Inflammatory macrophage treated with lipopolysaccharide for 4 hours (primary cell): ENCODE measurements at regions not wholly inside any gene's neighbourhood (a gene's known extent, or its start where the extent isn't known, plus 50 kb on each side); places are given as distances from the start of the nearest gene placed in this dataset.
"Not testable (repeated sequence)": the region's sequence is repeated elsewhere in the genome, so short reads cannot be mapped to it uniquely, and the experiment has no call there.

Experiments
- DNase-seq: peaks from one replicate; pipeline ENCODE4 v3.0.0-alpha.2; 2020

DNA sequence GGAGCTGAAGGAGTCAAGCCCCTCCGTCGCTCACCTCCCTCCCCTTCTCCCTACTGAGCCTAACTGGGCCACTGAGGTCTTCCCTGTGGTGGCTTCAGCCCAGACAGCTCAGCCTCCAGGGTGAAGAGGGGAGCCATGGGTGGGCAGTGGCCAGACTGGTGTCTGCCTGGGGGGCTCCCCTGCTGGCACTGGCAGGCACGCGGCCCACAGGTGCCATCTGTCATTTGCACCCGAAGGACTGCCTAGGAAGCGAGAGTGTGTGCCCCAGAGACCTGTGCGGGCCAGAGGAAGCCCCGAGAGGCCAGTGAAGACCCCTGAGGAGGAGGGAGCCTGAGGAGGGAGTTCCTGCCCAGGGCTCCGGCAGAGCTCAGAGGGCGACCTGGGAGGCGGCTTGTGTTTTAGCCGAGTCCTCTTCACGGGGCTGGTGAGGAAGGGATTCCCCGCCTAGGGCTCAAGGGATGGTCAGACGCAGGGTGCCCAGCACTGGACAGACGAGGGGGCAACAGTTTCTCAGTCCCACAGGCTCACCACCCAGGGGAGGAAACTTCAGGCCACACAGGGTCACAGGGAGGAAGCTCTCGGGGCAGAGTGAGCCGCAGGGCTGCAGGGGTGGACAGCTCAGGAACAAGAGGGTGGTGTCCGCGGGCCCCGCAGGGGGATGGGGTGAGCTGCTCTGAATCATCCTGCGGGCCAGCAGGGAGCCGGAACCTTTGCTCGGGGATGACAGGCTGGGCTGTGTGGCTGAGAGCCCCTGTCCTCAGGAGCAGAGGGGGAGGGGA lies 76.2 kb upstream of the PPP2R2D start:
- no peak for DNase-seq

GRCh38 chr10:131825150-131825848 lies 75.5 kb upstream of the PPP2R2D start:
- no peak for DNase-seq

DNA sequence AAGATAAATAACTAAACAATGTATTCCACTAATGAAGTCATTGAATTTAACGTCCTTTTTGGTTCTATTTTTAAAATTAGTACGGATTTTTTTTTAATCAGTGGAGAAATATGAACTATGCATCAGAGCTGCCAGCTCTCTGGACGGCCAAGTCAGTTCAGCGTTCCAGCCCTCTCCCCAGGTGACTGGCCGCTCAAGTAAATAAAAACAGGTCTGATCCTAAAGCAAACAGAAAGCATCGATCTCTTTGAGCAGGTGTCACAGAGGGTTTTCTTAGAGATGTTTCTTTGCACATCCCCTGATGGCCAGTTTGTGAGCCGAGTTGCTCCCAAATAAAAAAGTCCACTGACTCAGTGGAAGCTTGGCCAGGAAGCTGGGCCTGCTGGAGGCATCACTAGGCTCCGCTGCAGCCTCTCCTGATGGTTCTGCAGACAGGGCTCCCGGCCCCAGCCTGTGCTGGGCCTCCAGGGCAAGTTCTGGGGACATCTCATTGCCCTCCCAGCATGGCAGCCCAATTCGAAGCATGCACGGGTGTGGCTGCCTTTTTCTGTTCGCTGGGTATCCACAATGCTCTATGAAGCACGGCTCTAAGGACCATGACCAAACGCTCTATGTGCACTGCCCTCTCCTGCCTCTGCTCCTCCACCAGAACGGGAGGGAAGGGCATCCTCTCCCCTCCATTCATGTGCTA lies 74.7 kb upstream of the PPP2R2D start:
- no peak for DNase-seq

GRCh38 chr10:131829156-131829930 lies 71.5 kb upstream of the PPP2R2D start:
- no peak for DNase-seq

- DNase-seq, result no peak
Measured at GRCh38 chr10:131830446-131831130, 70.2 kb upstream of the PPP2R2D start.

DNA sequence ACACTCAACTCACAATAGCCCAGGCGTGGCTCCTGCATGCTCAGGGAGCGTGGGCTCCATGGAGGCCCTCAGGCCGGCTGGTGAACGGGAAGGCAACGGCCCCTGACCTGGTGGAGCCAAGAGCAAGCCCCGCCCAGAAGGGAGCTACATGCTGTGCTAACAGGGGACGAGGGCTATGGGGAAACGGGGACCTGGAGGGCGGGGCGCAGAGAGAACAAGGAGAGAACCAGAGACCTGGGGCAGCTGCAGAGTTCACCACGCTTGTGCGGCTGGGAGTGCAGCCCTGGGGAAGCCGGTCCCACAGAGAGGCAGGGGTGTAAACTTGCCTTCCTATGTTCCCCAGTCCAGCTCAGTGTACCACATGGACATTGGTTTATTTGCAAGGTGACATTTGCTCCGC lies 69.2 kb upstream of the PPP2R2D start:
- no peak for DNase-seq

DNA sequence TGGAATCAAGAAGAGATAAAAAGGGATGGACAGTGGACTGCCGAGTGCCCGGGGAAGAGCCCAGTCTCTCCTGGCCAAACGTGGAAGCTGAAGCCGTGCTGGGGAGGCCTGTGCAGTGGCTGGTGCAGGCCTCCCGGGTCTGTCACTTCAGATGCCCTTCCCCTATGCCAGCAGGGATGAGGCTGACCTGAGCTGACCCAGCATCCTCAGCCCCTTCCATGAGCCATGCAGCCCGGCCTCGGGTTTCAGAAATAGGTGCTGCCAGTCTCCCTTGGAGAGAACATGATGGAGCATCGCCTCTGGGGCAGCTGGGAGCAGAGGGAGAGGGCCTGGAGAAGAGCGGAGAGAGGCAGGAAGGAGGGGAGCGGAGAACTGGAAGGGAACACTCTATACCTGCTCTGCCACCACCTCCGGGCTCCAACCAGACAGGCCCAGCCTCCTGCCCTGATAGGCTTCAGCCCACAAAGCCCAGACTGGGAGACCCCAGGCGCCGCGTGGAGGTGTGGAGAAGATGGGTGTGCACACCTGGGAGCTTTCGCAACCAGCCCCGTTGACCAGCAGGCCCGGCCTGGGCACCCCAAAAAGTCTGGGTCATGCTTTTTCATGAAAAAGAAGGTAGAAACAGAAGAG lies 68.6 kb upstream of the PPP2R2D start:
- no peak for DNase-seq

- DNase-seq, result no peak
Measured at GRCh38 chr10:131833013-131833412, 67.8 kb upstream of the PPP2R2D start.

GRCh38 chr10:131833446-131834080 lies 67.2 kb upstream of the PPP2R2D start:
- no peak for DNase-seq

DNA sequence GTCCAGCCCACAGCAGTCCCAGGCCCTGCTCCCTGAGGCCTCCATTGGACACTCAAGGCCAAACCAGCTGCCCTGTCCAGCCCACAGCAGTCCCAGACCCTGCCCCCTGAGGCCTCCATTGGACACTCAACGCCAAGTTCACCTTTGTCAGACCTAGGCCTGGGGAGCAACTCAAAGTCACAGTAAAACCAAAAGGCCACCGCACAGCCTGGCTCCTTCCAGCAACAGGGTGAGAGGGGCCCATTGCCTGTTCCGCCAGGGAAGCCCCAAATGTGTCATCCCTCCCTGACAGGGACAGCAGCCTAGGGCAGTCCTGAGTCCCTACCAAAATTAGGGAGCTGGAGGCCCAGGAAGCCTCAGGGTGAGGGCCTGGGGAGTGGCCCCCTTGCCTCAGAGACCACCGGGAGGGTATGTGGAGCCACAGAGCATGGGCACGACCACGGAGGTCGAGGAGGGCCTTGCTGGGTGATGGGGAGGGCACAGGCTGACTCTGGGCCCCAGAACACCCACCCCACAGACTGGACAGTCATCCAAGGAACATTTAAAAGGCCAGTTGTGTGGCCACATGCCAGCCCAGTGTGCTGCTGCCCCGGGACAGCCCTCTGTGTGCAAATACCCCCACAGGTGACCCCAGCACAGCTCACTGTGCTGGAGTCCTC lies 66.5 kb upstream of the PPP2R2D start:
- no peak for DNase-seq

DNA sequence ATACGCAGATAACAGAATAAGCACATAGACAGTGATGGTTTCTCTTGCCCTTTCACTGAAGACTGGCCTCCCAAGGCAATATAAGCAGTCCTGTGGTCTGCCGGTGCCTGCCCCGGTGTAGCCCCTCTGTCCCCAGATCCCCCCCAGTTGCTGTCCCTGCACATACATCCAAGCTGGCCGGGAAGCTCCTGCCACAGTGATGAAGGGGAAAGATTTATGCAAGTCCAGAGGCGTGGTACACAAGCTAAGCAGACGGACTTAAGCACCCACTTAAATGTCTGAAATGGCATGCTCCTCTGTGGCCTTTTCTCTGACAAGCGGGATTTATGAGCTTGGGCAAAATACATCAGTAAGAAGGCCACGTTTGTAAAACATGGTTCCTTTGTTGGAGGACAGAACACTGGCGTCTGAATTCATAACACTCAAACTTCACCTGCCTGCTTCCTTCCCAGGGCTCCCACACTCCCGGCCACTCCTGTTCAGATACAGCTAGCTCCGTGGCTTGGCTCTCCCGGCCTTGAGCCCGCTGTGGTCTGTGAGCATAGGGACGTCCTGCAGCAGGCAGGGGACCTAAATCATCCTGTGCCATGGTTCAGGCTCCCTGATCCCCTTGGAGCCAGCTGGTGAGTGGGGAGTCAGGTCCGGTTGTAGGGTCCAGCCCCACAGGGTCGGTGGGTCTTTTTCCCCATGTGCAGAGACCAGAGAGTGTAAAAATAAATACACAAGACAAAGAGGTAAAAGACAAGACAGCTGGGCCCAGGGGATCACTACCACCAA lies 61.7 kb upstream of the PPP2R2D start:
- no peak for DNase-seq

- DNase-seq, result not testable (repeated sequence)
Measured at GRCh38 chr10:131839880-131840787, 60.7 kb upstream of the PPP2R2D start.

- no peak for DNase-seq
Measured at GRCh38 chr10:131840788-131841118, 60.1 kb upstream of the PPP2R2D start.

- no peak for DNase-seq
Measured at GRCh38 chr10:131841131-131841660, 59.6 kb upstream of the PPP2R2D start.

DNA sequence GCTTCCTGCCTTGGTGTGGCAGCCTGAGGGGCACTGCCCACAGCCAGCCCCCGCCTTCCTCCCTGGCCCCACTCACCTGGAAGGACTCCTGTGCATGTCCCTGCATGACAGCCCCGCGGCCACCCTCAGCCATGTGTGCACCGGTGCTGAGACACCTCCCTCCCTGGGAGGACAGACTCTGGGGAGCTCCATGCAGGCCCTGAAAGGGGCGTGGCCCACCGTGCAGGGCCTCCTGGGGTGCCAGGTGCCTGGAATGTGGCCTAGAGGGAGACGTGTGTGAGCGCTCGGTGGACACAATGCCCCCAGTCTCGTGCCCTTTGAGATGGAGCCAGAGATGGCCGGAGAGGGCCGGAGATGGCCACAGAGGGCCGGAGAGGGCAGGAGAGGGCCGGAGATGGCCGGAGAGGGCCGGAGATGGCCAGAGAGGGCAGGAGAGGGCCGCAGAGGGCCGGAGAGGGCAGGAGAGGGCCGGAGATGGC lies 59.1 kb upstream of the PPP2R2D start:
- DNase-seq, result no peak

- no peak for DNase-seq
Measured at GRCh38 chr10:131842351-131843088, 58.3 kb upstream of the PPP2R2D start.

GRCh38 chr10:131843089-131843595 lies 57.7 kb upstream of the PPP2R2D start:
- no peak for DNase-seq

GRCh38 chr10:131843881-131844284 lies 56.9 kb upstream of the PPP2R2D start:
- no peak for DNase-seq
